Activated CD4-positive, alpha-beta T cell treated with anti-CD3 and anti-CD28 coated beads, Interleukin-2, Interleukin-6, amounts not matched to agents 100 ng/mL and 50 ng/mL, durations not matched to agents 16 hours and 8 hours (primary cell): ENCODE measurements at regions not wholly inside any gene's neighbourhood (a gene's known extent, or its start where the extent isn't known, plus 50 kb on each side); places are given as distances from the start of the nearest gene placed in this dataset.

Experiments
- DNase-seq: peaks from one replicate; pipeline ENCODE4 v3.0.0-alpha.2; 2020

DNA sequence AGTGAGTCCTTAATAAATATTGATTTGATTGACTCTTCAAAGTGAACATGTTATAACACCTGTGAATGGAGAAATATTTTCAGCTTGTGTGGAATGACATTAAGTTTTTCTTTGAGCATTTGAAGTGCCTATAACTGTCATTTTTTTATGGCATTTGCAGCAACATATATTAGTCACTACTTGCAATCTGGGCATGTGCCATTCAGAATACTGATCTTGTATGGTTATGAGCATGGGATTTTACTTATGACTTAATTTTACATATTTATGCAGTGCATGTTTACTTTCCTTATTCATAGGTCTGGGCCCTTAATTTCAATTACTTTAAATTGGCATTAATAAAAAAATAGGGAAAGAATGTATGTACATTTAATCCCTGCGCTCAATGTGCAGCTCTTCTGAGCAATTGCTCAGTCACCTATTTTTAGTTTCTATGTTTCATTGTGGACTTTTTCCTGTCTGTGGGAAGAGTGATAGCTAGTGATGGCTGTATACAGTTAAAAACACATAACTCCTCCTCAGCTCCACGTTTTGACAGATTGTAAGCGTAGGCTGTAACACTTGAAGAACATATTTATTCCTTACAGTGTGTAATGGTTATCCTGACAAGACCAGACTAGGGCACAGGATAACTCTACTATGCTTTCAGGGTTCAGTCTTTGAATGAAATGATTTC, 339.6 kb downstream of the SNAPC1 start:
- no peak for DNase-seq

DNA sequence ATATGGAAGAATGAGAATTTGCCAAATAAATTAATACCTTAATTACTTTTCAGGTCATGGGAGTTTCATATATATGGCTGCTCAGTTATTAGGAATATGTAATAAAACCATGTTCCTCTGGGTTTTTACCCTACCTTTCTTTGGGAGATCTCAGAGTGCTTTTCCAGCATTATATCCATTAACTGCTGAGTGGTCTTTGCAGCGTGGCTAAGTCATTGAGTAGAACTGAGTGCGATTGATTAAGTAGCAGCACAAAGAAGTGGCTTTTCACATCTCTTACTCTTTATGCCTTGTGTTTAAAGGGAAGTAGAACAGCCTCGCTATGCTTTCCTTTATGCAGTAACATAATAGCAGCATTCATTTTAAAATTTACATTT, 340.1 kb downstream of the SNAPC1 start:
- no peak for DNase-seq

DNA sequence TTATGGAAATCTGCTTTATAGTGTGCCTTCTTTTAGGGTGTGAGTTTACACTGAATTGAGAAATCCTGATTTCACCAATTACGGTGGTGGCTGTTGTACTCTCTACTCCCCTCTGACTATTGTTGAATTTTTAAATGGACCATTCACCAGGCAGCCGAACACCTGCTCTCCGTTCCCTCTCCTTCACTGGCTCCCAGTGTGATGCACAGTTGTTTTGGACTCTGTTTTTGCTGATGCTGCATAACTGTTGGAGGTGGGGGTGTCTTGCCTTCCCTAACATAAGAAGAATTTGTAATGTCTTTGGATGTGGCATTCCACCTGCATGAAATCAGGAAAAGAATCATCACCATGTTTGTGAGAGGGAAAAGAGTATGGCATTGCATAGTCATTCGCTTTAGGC, 341.2 kb downstream of the SNAPC1 start:
- DNase-seq = no peak

DNA sequence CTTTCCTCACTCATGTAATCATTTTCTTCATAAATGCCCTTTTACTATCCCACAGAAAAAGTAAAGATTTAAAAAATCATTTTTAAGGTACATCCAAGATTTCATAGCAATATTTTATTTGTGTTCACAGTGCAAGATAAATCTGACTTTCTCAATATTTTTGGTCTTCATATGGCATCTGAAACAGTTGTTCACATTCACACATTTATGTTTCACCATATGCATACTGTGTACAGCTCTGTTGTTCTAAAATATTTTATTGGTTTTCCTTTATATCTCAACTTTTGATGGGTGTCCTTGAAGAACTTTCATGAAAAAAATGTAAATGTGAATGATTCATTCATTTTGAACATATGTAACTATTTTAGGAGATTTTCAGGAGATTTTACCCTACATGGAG, 348.7 kb downstream of the SNAPC1 start:
- DNase-seq = no peak

DNA sequence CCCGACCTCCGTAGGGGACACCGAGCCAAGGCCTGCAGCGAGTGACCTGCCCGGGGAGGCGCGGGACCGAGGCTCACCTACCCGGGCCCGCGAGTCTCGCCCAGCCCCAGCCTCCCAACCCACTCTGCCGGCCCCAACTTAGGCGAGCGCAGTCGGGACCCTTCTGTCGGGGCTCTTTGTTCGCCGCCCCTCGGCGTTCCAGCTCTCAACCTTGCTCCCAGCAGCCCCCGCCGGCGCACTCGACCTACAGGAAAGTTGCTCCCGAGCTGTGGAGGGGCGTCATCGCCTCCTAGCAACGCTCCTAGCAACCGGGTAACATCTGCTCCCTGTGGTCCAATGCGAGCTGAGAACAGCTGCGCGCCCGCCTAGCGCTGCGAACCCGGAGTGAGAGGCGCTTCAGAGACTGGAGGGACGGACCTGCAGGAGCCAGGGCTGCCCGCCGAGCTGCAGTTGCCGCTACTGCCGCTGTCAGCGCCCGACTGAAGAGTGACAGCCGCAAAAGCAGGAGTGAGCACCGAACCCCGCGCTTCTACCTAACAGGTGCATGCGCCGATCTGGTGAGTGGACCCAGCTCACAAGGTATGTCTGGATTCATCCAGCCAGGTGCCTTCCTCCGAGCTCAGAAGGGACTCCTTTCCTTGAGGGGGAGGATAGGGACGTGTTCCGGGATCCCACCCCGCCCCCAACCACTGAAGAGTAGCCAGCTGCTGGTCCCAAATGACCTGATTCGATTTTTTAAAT, 355.0 kb downstream of the SNAPC1 start:
- peak; percentile 58 for DNase-seq

DNA sequence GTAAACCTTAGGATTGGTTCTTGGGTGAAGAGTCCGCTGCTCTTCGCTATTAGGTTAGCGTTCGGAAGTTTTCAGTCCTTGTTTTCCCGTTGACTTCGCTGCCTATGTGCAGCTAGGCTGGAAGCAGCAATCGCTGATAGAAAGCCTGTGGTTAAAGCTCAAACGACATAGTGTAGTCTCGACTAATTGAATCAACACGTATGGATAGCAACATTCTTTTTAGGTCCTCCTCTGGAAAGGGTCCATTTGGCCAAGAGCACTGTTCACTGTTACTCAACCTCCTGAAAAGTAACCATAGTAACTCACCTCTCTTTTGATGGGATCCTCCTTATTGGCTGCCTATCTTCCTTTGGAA, 355.5 kb downstream of the SNAPC1 start:
- DNase-seq = no peak

DNA sequence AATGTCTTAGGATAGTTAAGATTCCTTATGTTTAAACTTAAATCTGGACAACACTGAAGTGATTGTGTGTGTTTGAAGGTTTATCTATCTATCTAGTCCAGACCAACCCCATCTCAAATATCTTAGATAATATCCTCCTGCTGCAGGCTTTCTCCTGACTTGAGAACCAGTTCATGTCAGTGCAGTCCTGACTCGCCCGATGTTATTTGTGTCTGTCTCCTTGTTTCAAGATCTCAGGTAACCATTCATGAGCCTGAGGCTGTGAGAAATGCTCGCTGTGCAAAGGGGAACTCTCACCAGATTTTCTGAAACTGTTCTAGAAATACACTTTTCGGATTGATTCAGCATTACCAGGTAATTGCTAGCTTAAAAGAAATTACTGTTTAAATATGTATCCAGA, 356.2 kb downstream of the SNAPC1 start:
- no peak for DNase-seq

DNA sequence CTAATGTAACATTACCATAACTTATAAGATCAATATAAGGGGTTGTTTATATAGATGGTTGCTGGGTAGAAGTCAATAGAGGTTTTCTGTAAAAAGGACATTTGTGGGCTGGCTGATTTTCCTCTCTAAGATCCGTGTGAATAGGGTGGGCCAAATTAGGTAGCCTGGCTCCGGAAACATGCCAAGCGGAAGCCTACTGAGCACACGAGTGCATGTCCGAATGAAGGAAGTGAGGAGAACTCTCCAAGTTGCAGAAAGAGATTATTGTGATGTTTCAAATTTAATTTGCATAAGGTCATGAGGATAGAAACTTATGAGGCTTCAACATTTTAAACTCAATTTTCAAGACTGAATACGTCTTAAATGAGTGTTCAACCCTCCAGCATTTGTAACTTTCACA, 356.7 kb downstream of the SNAPC1 start:
- DNase-seq = no peak

DNA sequence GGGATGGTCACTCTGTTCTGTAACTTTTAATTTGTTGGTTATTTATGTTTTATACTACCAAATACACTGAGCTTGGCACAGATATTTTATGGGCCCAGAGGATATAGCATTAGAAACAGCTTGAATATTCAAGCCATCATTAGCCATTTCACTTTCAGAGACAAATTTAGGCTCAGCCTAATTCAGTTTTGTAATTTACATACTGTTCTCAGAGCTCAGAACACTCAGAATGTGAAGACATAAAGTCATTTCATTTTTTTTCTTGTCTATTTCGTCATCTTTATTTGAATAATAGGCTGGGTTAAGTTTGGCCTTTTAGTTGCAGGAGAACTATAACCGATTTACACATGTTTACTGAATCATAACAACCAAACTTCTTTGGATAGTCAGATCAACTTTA, 361.7 kb downstream of the SNAPC1 start:
- no peak for DNase-seq

DNA sequence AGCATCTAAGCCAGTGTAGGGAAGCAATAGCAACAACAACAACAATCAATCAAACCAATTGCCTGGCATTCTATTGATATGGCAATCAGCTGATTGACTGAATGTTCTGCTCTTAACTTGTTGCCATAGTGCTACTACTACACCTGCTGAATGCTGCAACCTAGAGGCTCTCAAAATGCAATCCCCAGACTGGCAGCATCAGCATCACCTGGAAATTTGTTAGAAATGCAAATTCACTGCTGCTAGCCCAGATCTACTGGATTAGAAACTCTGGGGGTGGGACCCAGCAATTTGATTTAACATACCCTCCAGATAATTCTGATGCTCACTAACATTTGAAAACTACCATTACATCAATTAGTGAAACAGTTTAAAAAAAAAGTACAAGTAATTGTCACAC, 363.6 kb downstream of the SNAPC1 start:
- no peak for DNase-seq

DNA sequence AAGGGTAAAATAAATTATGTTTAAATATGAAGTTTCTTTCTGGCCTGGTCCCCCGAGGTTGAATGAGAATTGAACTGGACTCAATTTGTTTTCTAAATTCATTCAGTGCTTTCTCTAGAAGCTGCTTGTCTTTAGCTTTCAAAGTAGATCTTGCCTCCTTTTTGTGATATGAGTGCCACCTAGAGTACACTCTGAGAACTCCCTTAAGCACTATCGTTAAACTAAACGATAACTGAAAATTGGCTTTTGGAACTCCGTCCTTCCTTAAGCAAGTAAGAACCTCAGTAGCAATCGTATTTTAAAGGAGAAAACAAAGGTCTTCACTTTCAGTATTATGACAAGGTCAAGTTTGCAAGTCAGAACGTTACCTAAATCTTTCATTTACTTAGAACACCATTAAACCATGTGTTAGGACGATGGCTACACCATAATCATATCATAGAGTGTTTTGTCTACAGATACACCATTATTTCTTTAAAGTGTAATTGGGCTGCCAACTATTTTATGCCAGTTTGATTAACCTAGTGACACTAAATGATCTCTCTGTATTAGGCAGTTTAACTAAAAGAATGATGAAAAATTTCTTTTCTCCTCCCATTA, 364.8 kb downstream of the SNAPC1 start:
- DNase-seq = peak; percentile 52

DNA sequence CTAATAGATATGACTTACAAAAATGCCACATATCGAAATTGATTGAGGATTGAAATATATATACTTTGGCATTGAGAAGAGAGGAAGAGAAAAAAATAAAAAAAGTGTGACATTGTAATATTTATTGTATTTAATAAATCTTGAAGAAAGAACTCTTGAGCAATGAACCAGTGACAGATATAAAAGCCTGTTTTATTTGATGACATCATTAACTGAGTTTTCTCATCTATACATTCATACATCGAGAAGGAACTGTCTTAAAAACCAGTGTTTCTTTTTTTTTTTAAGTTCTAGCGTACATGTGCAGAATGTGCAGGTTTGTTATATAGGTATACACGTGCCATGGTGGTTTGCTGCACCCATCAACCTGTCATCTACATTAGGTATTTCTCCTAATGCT, 368.2 kb downstream of the SNAPC1 start:
- no peak for DNase-seq

DNA sequence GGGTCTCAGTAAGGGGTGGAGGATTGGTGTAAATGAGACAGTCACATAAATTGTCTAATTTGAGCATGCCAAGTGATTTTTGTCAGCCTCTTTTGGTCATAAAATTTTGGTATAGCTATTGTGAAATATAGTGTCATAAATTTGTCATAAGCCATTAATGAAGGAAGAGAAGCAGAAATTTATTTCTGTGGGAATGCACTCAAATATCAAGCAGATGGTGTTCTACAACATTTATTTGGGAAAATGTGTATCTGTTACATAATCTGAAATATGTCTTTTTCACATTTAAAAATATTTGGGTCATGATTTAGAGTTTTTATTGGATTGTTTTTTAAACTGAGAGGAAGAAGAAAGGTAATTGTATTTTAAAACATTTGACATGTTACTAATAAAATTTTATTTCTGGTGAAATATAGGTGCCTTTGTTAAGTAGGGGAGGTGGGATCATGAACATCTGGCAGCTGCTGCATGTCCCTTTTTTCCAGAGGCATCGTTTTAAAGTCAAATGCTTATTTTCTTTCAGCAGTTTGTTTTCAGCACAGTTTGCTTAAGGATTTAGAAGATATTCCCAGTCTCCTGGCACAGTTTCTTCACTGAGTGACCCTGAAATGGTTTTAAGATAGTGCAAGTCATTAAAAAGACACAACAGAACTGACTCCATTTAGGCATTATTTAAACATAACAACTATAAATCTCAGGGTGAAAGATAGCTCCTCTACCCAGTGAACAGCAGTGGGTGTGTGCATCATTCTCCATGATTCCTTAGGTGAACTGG, 371.7 kb downstream of the SNAPC1 start:
- DNase-seq = no peak

DNA sequence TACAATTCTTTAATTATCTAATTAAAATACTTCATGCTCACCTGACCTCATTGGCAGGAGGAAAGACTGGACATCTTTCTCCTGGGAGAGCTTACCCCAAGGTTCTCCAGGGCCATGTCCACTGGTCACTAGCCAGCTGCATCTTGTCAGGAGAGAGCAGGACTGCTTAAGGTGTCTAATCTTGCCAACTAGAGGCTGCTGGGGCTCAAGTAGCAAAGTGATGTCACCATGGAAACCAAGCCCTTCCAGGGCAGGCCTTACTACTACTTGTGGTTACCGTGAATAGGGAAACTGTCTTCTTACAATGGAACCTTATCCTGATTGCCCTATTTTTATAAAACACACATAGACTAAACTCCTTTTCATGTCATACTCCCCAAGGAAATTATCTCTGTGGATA, 376.4 kb downstream of the SNAPC1 start:
- no peak for DNase-seq

DNA sequence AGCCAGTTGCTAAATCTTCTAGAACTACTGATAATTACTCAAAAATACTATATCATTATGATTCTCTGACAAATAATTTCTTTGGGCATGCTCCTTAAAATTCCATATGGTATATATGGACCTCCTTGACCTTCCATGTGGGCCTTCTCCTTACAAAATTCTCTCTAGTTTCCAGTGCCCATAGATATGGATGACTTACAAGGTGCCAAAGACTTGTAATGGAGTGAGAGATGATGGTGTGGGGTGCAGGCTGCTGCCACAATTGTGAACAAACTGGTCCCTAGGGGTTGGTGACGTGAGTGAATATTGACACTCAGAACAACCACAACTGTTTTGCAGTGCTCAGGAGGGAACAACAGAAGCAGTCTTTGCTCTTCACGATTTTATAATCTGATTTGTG, 378.9 kb downstream of the SNAPC1 start:
- DNase-seq = no peak

DNA sequence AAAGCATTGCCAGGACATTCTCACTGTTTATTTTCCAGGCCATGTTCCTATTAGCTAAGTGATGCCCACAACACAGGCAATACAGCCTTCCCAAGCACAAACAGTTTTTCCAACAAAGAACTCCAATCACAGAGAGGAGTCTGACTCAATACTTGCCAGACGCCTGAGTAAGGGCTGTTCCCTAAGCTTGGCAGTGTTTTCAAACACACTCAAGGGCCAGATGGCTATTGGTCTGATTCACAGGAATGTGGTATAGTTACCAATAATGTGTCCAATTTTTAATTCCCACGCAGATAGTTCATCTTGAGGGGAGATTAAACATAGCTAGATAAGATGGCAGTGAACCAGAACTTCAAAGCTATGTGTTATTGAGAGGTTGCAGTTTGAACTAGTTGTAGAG, 381.0 kb downstream of the SNAPC1 start:
- DNase-seq = no peak

DNA sequence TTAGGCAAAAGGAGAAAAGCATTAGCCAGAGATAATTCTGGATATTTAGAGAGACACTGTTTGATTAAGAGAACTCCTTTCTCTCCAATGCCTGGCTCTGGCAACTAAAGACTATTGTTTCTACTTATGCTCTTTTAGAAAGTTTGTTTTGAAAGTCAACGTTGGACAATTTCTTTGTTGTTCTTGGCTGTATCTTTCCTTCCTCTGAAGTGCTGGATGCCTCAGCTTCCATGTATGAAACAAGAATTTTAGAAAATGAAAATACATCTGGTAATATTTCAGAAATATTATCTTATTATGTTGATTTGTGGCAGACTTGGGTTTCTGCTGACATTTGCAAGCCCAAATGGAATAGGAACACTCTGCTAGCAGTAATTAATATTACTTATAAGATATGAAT, 382.6 kb downstream of the SNAPC1 start:
- DNase-seq = no peak

DNA sequence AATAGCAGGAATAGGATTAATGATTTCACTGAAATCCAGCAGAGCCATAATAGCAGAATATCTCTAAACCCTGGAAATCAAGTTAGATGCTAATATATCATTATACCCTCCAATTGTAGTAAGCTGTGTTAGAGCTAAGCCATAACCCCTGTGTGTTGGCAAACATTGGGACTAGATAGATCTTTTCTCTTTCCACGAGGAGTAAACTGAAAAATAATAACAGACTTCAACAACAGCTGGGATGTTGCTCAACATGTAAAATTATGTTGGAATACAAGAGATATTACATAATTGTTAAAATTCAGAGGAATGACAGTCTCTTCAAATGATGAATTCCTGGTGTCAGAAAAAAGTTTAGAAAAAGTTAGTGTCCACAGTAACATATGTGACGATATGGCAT, 383.8 kb downstream of the SNAPC1 start:
- DNase-seq = no peak

DNA sequence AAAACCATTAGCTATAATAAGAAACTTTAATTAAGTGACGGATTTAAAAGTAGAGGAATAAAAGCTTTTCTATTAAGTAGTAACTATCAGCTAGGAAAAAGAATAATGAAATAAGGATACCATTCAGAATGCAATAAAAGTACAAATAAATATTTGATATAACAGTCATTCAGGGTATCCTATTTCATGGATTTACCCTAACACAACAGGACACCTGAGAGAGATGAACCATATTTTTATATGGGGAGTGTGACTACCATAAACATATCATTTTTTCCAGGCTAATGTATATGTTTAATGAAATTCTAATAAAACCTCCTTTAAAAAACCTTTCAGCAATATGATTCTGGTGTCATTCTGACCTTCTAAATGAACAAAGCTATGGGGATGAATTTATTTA, 393.8 kb downstream of the SNAPC1 start:
- DNase-seq = no peak

DNA sequence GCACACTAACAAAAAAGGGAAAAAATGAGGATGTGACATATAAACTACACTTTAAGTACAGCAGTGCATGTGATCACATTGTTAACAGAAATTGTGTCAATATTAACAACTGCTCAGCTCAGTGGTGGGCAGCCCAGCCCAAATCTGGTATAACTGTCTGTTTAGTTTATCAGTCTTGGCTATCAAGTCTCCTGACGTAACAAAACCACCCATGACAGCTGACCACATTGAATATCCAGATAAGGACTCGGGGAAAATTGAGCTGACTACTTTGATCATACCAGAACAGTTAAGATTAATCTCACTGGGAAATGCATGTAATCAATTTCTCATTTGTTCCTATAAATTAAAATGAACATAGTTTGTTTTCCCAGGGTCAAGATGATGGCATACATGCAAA, 396.6 kb downstream of the SNAPC1 start:
- no peak for DNase-seq

DNA sequence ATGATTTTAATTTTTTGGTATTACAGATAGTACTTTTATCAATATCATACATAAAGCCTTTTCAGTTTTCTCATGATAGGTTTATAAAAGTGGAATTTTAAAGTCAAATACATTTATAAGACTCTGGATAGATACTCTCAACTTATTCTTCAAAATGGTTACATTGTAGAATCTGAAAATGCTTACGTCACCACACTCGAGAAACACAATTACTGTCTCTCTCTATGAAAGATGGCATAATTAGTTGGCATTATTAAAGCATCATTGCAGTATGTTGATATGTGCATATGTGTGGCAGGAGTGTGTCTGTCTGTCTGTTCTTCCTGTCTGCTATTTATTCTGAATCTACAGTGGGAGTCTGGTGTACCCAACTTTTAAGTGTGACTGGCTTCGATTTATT, 397.1 kb downstream of the SNAPC1 start:
- no peak for DNase-seq

DNA sequence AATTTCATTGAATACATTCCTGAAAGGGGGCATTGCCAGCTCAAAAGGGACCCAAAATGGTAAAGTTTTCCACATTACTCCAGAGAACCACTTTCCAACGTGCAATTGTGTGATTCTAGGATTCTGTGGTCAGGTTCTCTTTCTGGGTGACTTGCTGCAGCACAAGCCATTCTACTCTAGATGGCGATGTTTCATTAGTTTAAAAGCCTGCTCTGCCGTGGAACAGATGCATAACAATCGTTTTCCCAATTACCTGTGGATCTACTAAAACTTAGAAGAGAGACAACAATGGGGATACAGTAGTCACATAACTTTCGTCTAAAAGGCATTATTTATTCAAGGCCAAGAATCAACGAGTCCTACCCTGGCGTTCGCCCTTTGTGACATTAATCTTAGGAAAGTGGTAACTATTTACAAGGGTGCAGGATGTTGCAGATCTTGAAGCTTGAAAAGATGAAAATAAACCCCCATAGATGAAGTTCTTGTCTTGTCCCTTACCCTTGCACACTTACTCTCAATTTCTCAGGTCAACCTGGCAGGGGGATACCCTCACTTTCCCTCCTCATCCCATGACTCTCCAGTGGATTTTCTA, 400.9 kb downstream of the SNAPC1 start:
- peak; percentile 36 for DNase-seq

DNA sequence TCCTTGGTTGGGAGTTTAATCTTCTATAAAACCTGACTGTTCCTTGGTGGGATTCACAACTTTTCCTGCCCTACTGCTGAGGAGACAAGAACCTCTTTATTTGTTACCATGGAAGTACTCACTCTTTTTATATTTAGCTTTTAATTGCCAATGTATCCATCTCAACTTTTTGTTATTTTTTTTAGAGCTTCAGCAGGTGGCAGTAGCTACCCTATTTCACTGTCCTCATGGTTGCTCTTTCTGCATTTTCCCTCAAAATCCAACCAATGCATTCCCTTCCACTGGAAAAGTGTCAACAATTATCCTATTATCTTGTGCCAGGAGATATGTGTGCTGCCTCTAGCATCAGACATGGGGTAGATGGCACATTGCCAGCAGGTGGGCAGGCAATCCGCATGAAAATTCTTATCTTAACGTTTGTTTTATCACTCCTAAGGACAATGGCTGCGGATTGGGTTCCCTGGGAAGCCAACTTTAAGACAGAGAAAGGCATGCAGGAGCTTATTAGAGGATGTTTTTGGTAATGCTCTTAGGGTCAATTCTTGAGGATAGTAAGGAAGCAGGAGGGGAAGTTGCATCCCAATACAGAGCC, 406.4 kb downstream of the SNAPC1 start:
- DNase-seq = no peak
